ENCODE measurements at regions not wholly inside any gene's neighbourhood (a gene's known extent, or its start where the extent isn't known, plus 50 kb on each side); places are given as distances from the start of the nearest gene placed in this dataset.

DNA sequence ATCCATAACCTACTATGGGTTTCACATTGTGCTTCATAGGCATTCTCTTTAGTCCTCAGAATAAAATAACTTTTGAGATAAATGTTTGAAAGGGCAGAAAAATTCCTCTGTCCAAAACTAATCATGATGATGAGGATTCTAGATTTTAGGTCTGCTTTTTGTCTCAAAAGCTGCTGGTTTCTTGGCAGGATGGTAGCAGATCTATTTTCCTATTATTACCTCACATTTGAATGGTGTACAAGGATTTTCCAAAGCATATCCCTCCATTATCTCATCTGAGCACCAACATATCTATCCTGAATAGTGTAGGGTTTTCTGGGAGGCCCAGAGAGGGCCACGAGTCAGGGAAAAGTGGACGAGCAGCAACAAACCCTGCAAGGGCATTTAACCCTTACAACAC, 201.9 kb downstream of the PLPP3 start:
- Histone ChIP-seq H2BK15ac (ENCODE audit: low read depth, low read length) (no peak overlapping the region), H2BK5ac (ENCODE audit: insufficient read length, low read length) (no peak overlapping the region), H3K9me3 (ENCODE audit: control insufficient read depth, low read depth, low read length) (no peaks in the 10 kb centered on the region), H3K23me2 (ENCODE audit: insufficient read length, low read depth, low read length, poor library complexity, severe bottlenecking) (no peaks in the 10 kb centered on the region), H2AFZ (ENCODE audit: low read length) (no peak overlapping the region), H3K9ac (ENCODE audit: extremely low read depth, insufficient read length, low read length) (no peak overlapping the region), H4K5ac (ENCODE audit: insufficient read length, low read depth, low read length) (no peak overlapping the region), H2BK120ac (ENCODE audit: low read depth, low read length, poor library complexity, severe bottlenecking) (no peak overlapping the region), H3K18ac (ENCODE audit: insufficient read length, low read depth, low read length) (no peak overlapping the region), H3K27me3 (ENCODE audit: insufficient read depth, low read length) (no peaks in the 10 kb centered on the region), H4K8ac (replicated peaks; ENCODE audit: insufficient read length, low read depth, low read length) (no peak overlapping the region), H3K56ac (ENCODE audit: insufficient read length, low read depth, low read length) (no peak overlapping the region), H2AK5ac (ENCODE audit: insufficient read length, low read length) (no peak overlapping the region), H3K23ac (ENCODE audit: insufficient read length, low read depth, low read length) (no peak overlapping the region), H4K91ac (ENCODE audit: insufficient read length, low read depth, low read length) (no peak overlapping the region), H3K79me2 (ENCODE audit: insufficient read depth, low read length) (no peaks in the 10 kb centered on the region), H2BK12ac (ENCODE audit: insufficient read length, low read depth, low read length) (no peak overlapping the region), H2BK20ac (ENCODE audit: low read depth, low read length, poor library complexity, severe bottlenecking) (no peak overlapping the region), H3K27ac (ENCODE audit: insufficient read length, low read depth, low read length) (no peak overlapping the region), H3K79me1 (ENCODE audit: insufficient read depth, low read depth, low read length, poor library complexity, severe bottlenecking) (no peaks in the 10 kb centered on the region), H3T11ph (ENCODE audit: low read length) (no peak overlapping the region), H3K4ac (ENCODE audit: low read depth, low read length) (no peak overlapping the region), H3K4me2 (ENCODE audit: insufficient read depth, insufficient read length, low read length) (no peak overlapping the region), H3K4me1 (ENCODE audit: insufficient read depth, low read length) (peaks cover 6% of the 10 kb centered on the region; the same call in 1 of the 2 replicates), H4K20me1 (ENCODE audit: control insufficient read depth, insufficient read depth, insufficient read length) (no peaks in the 10 kb centered on the region), H3K14ac (ENCODE audit: insufficient read depth, low read length) (no peak overlapping the region)
- Mint-ChIP-seq H3K4me1 (peaks cover 43% of the 10 kb centered on the region in 2 experiments), H3K27me3 (ENCODE audit: low read depth) (no peaks in the 10 kb centered on the region), H3K4me3 (no peak overlapping the region), H3K9me3 (no peaks in the 10 kb centered on the region), H3K36me3 (ENCODE audit: insufficient read depth in 1 of 3, low read depth in 3 of 3) (no peaks in the 10 kb centered on the region), H3K27ac (no peak overlapping the region)
- TF ChIP-seq, protein P1, sequence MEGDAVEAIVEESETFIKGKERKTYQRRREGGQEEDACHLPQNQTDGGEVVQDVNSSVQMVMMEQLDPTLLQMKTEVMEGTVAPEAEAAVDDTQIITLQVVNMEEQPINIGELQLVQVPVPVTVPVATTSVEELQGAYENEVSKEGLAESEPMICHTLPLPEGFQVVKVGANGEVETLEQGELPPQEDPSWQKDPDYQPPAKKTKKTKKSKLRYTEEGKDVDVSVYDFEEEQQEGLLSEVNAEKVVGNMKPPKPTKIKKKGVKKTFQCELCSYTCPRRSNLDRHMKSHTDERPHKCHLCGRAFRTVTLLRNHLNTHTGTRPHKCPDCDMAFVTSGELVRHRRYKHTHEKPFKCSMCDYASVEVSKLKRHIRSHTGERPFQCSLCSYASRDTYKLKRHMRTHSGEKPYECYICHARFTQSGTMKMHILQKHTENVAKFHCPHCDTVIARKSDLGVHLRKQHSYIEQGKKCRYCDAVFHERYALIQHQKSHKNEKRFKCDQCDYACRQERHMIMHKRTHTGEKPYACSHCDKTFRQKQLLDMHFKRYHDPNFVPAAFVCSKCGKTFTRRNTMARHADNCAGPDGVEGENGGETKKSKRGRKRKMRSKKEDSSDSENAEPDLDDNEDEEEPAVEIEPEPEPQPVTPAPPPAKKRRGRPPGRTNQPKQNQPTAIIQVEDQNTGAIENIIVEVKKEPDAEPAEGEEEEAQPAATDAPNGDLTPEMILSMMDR (conservative IDR thresholded peaks at IDR 0.05) = no peak
- DNase-seq = no peak
- no CpG with 5 or more reads among the region's 2 CpGs for WGBS (ENCODE audit: extremely low coverage, insufficient read length, low lambda C conversion rate)

Data from H9 (cell line).